H1 (cell line): ENCODE measurements at regions not wholly inside any gene's neighbourhood (a gene's known extent, or its start where the extent isn't known, plus 50 kb on each side); places are given as distances from the start of the nearest gene placed in this dataset.

Experiments used
- CTCF ChIA-PET: fragments of 300-600 bp; sonication (Branson Sonifier 250); formaldehyde crosslinking; loops from one replicate; lab custom pipeline; 2021; ENCODE audit not compliant: partially characterized antibody; lab: Charles Lee
- POLR2A ChIA-PET: fragments of 300-600 bp; sonication (Branson Sonifier 250); formaldehyde crosslinking; loops from one replicate; lab custom pipeline; 2021; ENCODE audit warnings: inconsistent platforms; ENCODE audit not compliant: partially characterized antibody; lab: Charles Lee
- DNase-seq, 2 experiments: peaks; one replicate each; pipeline versions ENCODE4 v3.0.0 to v3.0.0-alpha.2; 2010 to 2022; ENCODE audit warnings: low spot score in 2 of 2, low read depth in 1 of 2, mixed read lengths in 1 of 2
- FAIRE-seq: peaks from 2 replicates; lab custom pipeline; 2011; peaks lifted over from hg19 to GRCh38; lab: Jason Lieb, UNC
- H2AFZ ChIP-seq: 2 replicates; pipeline ENCODE4 v1.8.1; 2012; ENCODE audit warnings: low read length, inconsistent platforms
- H2AK5ac ChIP-seq: 2 replicates; pipeline ENCODE4 v1.6.1; 2013; ENCODE audit warnings: low read depth, low read length
- H2BK120ac ChIP-seq: replicated peaks from 2 replicates; pipeline ENCODE3; 2013; ENCODE audit warnings: low read depth, low read length, inconsistent platforms
- H2BK12ac ChIP-seq: 2 replicates; pipeline ENCODE4 v1.6.1; 2013; ENCODE audit warnings: low read depth, low read length
- H2BK15ac ChIP-seq: 2 replicates; pipeline ENCODE4 v1.6.1; 2013; ENCODE audit warnings: low read length
- H2BK20ac ChIP-seq: 2 replicates; pipeline ENCODE4 v1.6.1; 2013; ENCODE audit warnings: low read length
- H2BK5ac ChIP-seq: 2 replicates; pipeline ENCODE4 v1.6.1; 2013; ENCODE audit warnings: low read depth, low read length
- H3K14ac ChIP-seq: 2 replicates; pipeline ENCODE4 v1.6.1; 2013; ENCODE audit warnings: inconsistent platforms; ENCODE audit not compliant: insufficient read length
- H3K18ac ChIP-seq: 2 replicates; pipeline ENCODE4 v1.6.1; 2013; ENCODE audit warnings: low read length; ENCODE audit errors: extremely low read depth
- H3K23ac ChIP-seq: 2 replicates; pipeline ENCODE4 v1.6.1; 2013; ENCODE audit warnings: inconsistent platforms; ENCODE audit not compliant: insufficient read length
- H3K23me2 ChIP-seq: 2 replicates; pipeline ENCODE4 v1.6.1; 2013; ENCODE audit warnings: low read depth, low read length
- H3K27ac ChIP-seq: 2 replicates; pipeline ENCODE4 v1.6.1; 2011; ENCODE audit warnings: low read depth, low read length, inconsistent platforms
- H3K27me3 ChIP-seq, 4 experiments: replicated peaks in 1 of 4; 1 replicate in 1 of 4; 2 replicates in 3 of 4; pipeline versions ENCODE4 v1.6.1 to v1.8.1; 2011 to 2013; ENCODE audit warnings: low read length in 3 of 4, mild to moderate bottlenecking in 3 of 4, inconsistent platforms in 2 of 4, mixed read lengths in 2 of 4, moderate library complexity in 1 of 4; ENCODE audit not compliant: control insufficient read depth in 3 of 4, insufficient read depth in 3 of 4; ENCODE audit errors: extremely low read depth in 1 of 4
- H3K36me3 ChIP-seq, 4 experiments: 2 replicates each; pipeline versions ENCODE4 v1.6.1 to v1.8.1; 2011 to 2013; ENCODE audit warnings: mild to moderate bottlenecking in 4 of 4, low read length in 3 of 4, moderate library complexity in 2 of 4, control low read depth in 1 of 4, inconsistent platforms in 1 of 4; ENCODE audit not compliant: insufficient read depth in 4 of 4, control insufficient read depth in 2 of 4
- H3K4ac ChIP-seq: replicated peaks from 2 replicates; pipeline ENCODE3; 2013; ENCODE audit warnings: low read length, low read depth, mixed read lengths, inconsistent platforms; ENCODE audit not compliant: insufficient read length
- H3K4me1 ChIP-seq, 4 experiments: replicated peaks in 1 of 4; 1 replicate in 1 of 4; 2 replicates in 3 of 4; pipeline versions ENCODE4 v1.6.1 to v1.8.1; 2011 to 2013; ENCODE audit warnings: low read length in 3 of 4, inconsistent platforms in 2 of 4, mixed read lengths in 1 of 4; ENCODE audit not compliant: insufficient read depth in 4 of 4, control insufficient read depth in 3 of 4
- H3K4me2 ChIP-seq, 2 experiments: 2 replicates each; pipeline versions ENCODE4 v1.6.1 to v1.8.1; 2011 to 2013; ENCODE audit warnings: low read depth in 2 of 2, low read length in 2 of 2, control low read depth in 1 of 2, inconsistent platforms in 1 of 2, mild to moderate bottlenecking in 1 of 2; ENCODE audit not compliant: insufficient read depth in 1 of 2
- H3K4me3 ChIP-seq, 4 experiments: fragments of 200-600, 300-600 bp in 1 of 4; sonication (generic), shearing (Covaris generic), sonication (Bioruptor Twin) in 1 of 4; 2 replicates each; pipeline versions ENCODE4 v1.5.1 to v1.8.1; 2011 to 2016; ENCODE audit warnings: low read length in 4 of 4, low read depth in 3 of 4, control low read depth in 2 of 4, inconsistent platforms in 2 of 4, mild to moderate bottlenecking in 2 of 4, mixed read lengths in 1 of 4, moderate library complexity in 1 of 4; ENCODE audit not compliant: insufficient read depth in 2 of 4; ENCODE audit errors: extremely low read depth in 1 of 4
- H3K56ac ChIP-seq: replicated peaks from 2 replicates; pipeline ENCODE3; 2013; ENCODE audit warnings: low read depth, mild to moderate bottlenecking, mixed read lengths, low read length, inconsistent platforms; ENCODE audit not compliant: insufficient read length
- H3K79me1 ChIP-seq: 2 replicates; pipeline ENCODE4 v1.6.1; 2013; ENCODE audit warnings: low read depth, low read length, control low read depth
- H3K79me2 ChIP-seq, 2 experiments: 2 replicates each; pipeline versions ENCODE4 v1.6.1 to v1.8.1; 2012 to 2013; ENCODE audit warnings: low read length in 2 of 2, mild to moderate bottlenecking in 2 of 2, inconsistent platforms in 1 of 2; ENCODE audit not compliant: insufficient read depth in 2 of 2, control insufficient read depth in 1 of 2
- H3K9ac ChIP-seq, 4 experiments: replicated peaks in 1 of 4; 1 replicate in 1 of 4; 2 replicates in 3 of 4; pipeline versions ENCODE4 v1.6.1 to v1.8.1; 2011 to 2013; ENCODE audit warnings: low read depth in 3 of 4, low read length in 3 of 4, control low read depth in 2 of 4, mild to moderate bottlenecking in 2 of 4, moderate library complexity in 2 of 4, inconsistent platforms in 1 of 4; ENCODE audit errors: extremely low read depth in 1 of 4
- H3K9me3 ChIP-seq, 2 experiments: 2 replicates each; pipeline versions ENCODE4 v1.6.1 to v1.8.1; 2012 to 2013; ENCODE audit warnings: mild to moderate bottlenecking in 2 of 2, moderate library complexity in 2 of 2, control low read depth in 1 of 2, inconsistent platforms in 1 of 2, low read depth in 1 of 2, low read length in 1 of 2, mixed read lengths in 1 of 2; ENCODE audit not compliant: insufficient read depth in 2 of 2
- H4K20me1 ChIP-seq, 2 experiments: replicated peaks in 1 of 2; 2 replicates each; pipeline versions ENCODE3 to v1.8.1; 2011 to 2013; ENCODE audit warnings: inconsistent platforms in 2 of 2, low read length in 2 of 2, mild to moderate bottlenecking in 1 of 2; ENCODE audit not compliant: insufficient read depth in 2 of 2, control insufficient read depth in 1 of 2
- H4K5ac ChIP-seq: 2 replicates; pipeline ENCODE4 v1.6.1; 2013; ENCODE audit warnings: low read length, low read depth, mixed read lengths, inconsistent platforms; ENCODE audit not compliant: insufficient read length
- H4K8ac ChIP-seq: 2 replicates; pipeline ENCODE4 v1.8.0; 2013; ENCODE audit warnings: mild to moderate bottlenecking, moderate library complexity, low read length, inconsistent platforms; ENCODE audit not compliant: insufficient read depth; ENCODE audit errors: extremely low read depth
- H4K91ac ChIP-seq: replicated peaks from 2 replicates; pipeline ENCODE3; 2013; ENCODE audit warnings: low read length, mixed read lengths, inconsistent platforms; ENCODE audit not compliant: insufficient read length
- ASH2L ChIP-seq: fragments of 200-600, 300-600 bp; sonication (generic); IDR thresholded peaks from one replicate; pipeline ENCODE4 v1.7.1; 2017; ENCODE audit warnings: low read length
- BRCA1 ChIP-seq: IDR thresholded peaks from 2 replicates; pipeline ENCODE4 v1.6.1; 2012; ENCODE audit warnings: low read depth, low read length, improper control_type of control experiment
- RAD21 ChIP-seq, 2 experiments: IDR thresholded peaks in 1 of 2; conservative IDR thresholded peaks in 1 of 2; 2 replicates each; pipeline ENCODE4 v1.6.1; 2011; ENCODE audit warnings: low read depth in 2 of 2, low read length in 2 of 2, improper control_type of control experiment in 1 of 2, inconsistent platforms in 1 of 2, mild to moderate bottlenecking in 1 of 2, moderate library complexity in 1 of 2
- RXRA ChIP-seq: IDR thresholded peaks from 2 replicates; pipeline ENCODE4 v1.6.1; 2011; ENCODE audit warnings: low read depth, mild to moderate bottlenecking, low read length, moderate library complexity; ENCODE audit not compliant: insufficient read depth
- SIRT6 ChIP-seq: IDR thresholded peaks from one replicate; pipeline ENCODE4 v1.7.1; 2012; ENCODE audit warnings: low read length, inconsistent platforms
- SP1 ChIP-seq: IDR thresholded peaks from 2 replicates; pipeline ENCODE4 v1.6.1; 2011; ENCODE audit warnings: low read depth, low read length
- TAF1 ChIP-seq: IDR thresholded peaks from 2 replicates; pipeline ENCODE4 v1.6.1; 2011; ENCODE audit warnings: mild to moderate bottlenecking, low read depth, low read length
- WGBS, 2 experiments: shearing (Covaris generic) in 1 of 2; methylation state at CpG; one replicate each; pipeline versions ENCODE4 v1.1.6 to v1.1.7; 2013 to 2015; ENCODE audit warnings: low lambda C conversion rate in 2 of 2, mixed read lengths in 2 of 2, inconsistent platforms in 1 of 2, low coverage in 1 of 2, missing lambda C conversion rate in 1 of 2; ENCODE audit not compliant: insufficient replicate concordance in 2 of 2, insufficient coverage in 1 of 2, insufficient read length in 1 of 2; ENCODE audit errors: extremely low coverage in 1 of 2, missing lambda C conversion rate in 1 of 2; 5-methylcytosine and 5-hydroxymethylcytosine counted together
- TF ChIP-seq, protein P1 (sequence below): IDR thresholded peaks from 2 replicates; pipeline ENCODE4 v1.6.1; 2012; ENCODE audit warnings: low read length, inconsistent platforms

DNA sequence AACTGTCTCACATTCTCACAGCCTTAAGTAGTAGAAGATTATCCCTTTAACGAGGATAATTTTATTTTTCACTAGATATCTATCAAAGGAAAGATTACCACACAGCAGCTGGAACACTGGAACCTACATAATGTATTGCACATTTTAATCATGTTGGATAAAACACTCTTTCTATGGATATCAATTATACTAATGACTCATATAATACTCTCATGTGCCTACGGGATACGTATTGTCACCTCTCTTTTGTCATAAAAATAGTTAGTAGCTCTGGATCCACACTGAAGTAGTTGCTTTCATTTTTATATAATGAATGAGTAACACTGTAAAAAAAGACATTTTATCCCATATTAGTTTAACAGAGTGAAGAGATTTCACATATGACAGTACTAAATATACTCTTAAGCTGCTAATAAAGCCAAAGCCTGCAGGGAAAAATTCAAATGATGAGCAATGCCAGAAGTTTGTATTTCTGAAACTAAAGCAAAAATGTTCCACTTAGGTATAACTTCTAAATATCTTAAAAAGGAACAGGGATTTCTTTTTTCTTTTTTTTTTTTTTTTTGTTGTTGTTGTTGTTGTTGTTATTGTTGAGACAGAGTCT, 408.7 kb upstream of the PKN2 start:
- H2BK12ac ChIP-seq = no peak overlapping the region
- DNase-seq = no peak
- ChIA-PET POLR2A (no interaction called here), CTCF (interaction anchor here (0.6 to 0.7 kb wide), 2 partner anchors 54 to 833 kb away, joined by 3 read pairs; no protein-coding TSS in a partner anchor)
- no peaks in the 10 kb centered on the region for H4K20me1 ChIP-seq
- no peak overlapping the region for H3K4me2 ChIP-seq
- H3K14ac ChIP-seq = no peak overlapping the region
- H3K4me3 ChIP-seq = no peak overlapping the region
- H3K18ac ChIP-seq = no peak overlapping the region
- no peaks in the 10 kb centered on the region for H3K4me1 ChIP-seq
- no peak overlapping the region for H3K27ac ChIP-seq
- no peak overlapping the region for H2BK20ac ChIP-seq
- no peak overlapping the region for H2BK120ac ChIP-seq
- no peak overlapping the region for H2AK5ac ChIP-seq
- H3K79me1 ChIP-seq = no peaks in the 10 kb centered on the region
- H3K9me3 ChIP-seq = no peaks in the 10 kb centered on the region
- no peak overlapping the region for H4K5ac ChIP-seq
- H3K36me3 ChIP-seq = no peaks in the 10 kb centered on the region
- WGBS, 2 experiments = 90% methylated on average over 3 of the region's 3 CpGs; no CpG with 5 or more reads in 1 of the 2 experiments
- H3K23me2 ChIP-seq = no peaks in the 10 kb centered on the region
- no peak overlapping the region for H3K9ac ChIP-seq
- H4K8ac ChIP-seq = no peak overlapping the region
- no peak overlapping the region for H2BK15ac ChIP-seq
- no peak overlapping the region for H2AFZ ChIP-seq
- no peaks in the 10 kb centered on the region for H3K27me3 ChIP-seq
- no peak overlapping the region for H2BK5ac ChIP-seq
- H4K91ac ChIP-seq = no peak overlapping the region
- no peak for FAIRE-seq
- no peaks in the 10 kb centered on the region for H3K79me2 ChIP-seq
- no peak for TF ChIP-seq SP1
- TF ChIP-seq SIRT6 = no peak
- TF ChIP-seq BRCA1 = no peak
- no peak for TF ChIP-seq TAF1
- TF ChIP-seq ASH2L = no peak
- no peak for TF ChIP-seq RXRA
- TF ChIP-seq, protein P1, sequence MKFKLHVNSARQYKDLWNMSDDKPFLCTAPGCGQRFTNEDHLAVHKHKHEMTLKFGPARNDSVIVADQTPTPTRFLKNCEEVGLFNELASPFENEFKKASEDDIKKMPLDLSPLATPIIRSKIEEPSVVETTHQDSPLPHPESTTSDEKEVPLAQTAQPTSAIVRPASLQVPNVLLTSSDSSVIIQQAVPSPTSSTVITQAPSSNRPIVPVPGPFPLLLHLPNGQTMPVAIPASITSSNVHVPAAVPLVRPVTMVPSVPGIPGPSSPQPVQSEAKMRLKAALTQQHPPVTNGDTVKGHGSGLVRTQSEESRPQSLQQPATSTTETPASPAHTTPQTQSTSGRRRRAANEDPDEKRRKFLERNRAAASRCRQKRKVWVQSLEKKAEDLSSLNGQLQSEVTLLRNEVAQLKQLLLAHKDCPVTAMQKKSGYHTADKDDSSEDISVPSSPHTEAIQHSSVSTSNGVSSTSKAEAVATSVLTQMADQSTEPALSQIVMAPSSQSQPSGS = no peak
- TF ChIP-seq RAD21 (IDR thresholded peaks at IDR 0.05 in 1 of 2, conservative IDR thresholded peaks at IDR 0.05 in 1 of 2; ENCODE audit: low read depth in 2 of 2, low read length in 2 of 2) = no peak
- H3K56ac ChIP-seq = no peak overlapping the region
- no peak overlapping the region for H3K23ac ChIP-seq
- no peak overlapping the region for H3K4ac ChIP-seq
